GM19328 (cell line): ENCODE measurements at regions not wholly inside any gene's neighbourhood (a gene's known extent, or its start where the extent isn't known, plus 50 kb on each side); places are given as distances from the start of the nearest gene placed in this dataset.

Experiments
- ATAC-seq: cut with Tn5 transposase; IDR thresholded peaks from one replicate; pipeline ENCODE4 v1.9.1; 2021; ENCODE audit warnings: mild to moderate bottlenecking, moderate library complexity; ENCODE audit not compliant: unreplicated experiment

DNA sequence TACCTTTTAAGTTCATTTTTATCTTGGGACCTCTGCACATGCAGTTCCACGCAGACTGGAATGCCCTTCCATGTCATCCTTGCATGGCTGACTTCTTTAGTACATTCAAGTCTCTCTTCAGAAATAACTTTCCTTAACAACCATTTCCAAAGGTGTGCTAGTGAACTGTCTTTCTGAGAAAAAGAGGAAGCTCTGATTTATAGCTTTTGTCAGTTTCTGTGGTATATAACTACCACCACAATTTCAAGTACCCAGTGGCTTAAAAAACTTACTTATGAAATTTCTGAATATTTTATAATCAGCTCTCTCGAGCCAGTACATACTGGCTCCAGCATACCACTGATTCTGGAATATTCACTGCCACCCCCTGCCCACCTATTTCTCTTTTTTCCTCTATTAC, 1613.8 kb downstream of the MAT2B start:
- no peak for ATAC-seq

DNA sequence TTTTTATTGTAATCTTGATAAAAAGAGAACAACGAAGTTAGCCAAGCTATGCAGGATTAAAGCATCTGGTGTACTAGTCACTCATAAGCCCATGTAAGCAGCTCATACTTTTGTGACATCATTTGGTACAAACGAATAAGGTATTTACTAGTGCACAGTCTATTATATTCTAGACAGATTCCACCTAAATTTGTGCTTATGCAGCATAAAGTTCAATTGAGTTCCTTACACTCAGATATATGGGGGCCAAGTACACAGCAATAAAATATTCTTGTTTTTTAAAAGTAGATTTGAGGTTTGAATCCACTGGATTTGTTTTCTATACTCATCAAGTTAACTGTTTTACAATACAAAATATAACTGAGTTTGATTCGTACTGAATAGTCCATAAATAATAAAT, 1621.2 kb downstream of the MAT2B start:
- no peak for ATAC-seq

- no peak for ATAC-seq
These were observed 1622.5 kb downstream of the MAT2B start for GRCh38 chr5:165127941-165128340.

DNA sequence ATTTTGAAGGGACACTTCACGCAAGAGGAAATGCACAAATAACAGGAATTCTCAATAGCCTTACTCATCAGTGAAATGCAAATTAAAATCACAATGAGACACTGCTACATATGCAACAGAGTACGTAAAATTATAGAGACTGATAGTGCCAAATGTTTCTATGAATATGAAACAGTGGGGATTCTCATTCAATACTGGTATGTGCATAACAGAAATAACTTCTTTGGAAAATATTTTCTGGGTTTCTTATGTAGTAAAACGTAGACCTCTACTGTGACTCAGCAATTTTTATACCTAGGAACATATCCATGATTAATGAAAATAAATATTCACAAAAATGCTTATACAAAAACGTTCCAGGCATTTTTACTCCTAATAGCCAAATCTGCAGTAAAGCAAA, 1625.2 kb downstream of the MAT2B start:
- ATAC-seq = no peak

- no peak for ATAC-seq
These were observed 1628.7 kb downstream of the MAT2B start for GRCh38 chr5:165134155-165134554.

DNA sequence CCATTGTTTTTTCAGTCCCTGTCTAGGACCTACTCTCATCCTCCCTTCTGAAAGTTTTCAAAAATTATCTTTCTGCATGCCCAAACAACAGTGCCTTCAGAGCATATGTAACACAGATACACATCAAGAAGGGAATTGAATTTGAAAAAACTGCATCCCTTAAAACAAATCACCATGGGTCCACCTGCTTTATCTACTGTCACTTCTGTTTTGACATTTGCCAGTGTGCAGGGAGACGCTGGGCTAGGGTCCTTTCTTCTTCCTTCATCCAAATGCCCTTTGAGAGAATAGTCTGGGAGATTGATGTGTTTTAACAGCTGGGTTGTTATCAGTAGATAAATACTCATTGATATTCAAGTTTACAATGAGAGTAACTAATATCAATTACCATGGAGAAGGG, 1630.1 kb downstream of the MAT2B start:
- ATAC-seq = no peak

- no peak for ATAC-seq
These were observed 1632.3 kb downstream of the MAT2B start for GRCh38 chr5:165137701-165138100.

- no peak for ATAC-seq
These were observed 1632.8 kb downstream of the MAT2B start for GRCh38 chr5:165138236-165138635.

DNA sequence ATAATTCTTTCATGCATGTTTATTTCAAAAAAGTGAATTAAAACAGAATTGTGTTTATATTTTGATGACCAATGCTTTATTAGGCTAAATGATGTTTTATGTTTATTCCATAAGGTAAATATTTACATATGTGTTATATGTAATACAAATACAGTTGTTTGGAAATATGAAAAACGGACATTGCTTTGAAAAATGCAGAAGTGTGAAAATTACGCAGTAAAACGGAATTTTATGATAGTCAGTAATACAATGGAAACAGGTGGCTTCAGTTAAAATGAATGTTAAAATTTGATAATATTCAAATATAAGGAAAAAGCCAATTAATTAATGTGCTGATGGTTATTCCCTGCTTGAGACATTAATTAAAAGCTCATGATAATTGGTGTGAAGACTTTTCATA, 1633.8 kb downstream of the MAT2B start:
- no peak for ATAC-seq

DNA sequence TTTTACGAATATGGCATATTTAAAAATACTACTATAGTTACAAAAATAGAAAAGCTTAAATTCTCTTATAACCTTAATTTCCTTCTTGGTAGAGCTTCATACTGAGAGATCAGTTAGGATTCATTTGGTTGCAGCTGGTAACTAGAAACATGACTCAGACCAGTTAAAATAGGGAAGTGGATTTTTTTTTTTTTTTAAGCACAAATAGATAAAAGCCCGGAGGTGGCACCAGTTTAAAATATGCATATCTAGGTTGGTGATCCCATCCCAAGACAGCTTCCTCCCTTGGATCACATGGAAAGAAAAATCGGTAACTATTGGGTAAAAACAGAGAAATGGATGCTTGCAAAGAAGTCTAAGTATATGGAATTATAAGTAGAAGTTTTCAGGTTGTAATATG, 1634.3 kb downstream of the MAT2B start:
- ATAC-seq = no peak

DNA sequence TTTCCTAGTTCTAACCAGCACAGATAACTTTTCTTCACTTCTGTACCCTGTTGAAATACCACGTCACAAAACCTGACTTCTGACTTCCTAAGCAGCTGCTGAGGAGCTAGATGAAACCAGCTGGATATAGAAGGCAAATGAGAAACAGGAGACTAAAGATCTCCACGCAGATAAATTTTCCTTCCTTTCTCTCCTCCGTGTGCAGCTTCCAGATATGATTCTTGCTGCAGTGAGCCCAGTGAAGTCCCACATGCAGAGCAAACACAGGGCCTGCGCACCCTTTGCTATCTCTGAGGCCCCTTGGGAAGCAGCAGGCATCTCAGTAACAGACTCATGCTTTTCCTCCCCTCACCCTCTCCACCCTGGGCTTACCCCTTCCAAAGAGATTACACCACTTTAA, 1638.3 kb downstream of the MAT2B start:
- ATAC-seq = no peak

DNA sequence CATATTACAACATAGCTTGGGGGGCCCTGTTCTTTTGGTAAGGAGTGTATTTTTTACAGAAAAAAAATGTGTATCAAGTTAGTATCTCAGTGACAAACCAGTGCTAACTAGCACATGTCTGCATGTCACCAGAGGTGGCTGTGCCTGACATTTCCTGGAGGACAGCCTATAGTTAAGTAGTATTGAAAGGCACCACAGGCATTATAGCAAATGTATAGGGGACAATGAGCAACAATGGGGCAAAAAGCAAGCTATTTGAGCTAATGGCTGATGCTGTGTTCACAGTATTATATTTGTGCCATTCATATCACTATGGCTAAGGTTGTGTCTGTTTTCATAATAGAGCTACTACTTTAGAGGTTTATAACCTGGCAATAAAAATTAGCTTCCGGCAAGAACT, 1644.0 kb downstream of the MAT2B start:
- no peak for ATAC-seq

DNA sequence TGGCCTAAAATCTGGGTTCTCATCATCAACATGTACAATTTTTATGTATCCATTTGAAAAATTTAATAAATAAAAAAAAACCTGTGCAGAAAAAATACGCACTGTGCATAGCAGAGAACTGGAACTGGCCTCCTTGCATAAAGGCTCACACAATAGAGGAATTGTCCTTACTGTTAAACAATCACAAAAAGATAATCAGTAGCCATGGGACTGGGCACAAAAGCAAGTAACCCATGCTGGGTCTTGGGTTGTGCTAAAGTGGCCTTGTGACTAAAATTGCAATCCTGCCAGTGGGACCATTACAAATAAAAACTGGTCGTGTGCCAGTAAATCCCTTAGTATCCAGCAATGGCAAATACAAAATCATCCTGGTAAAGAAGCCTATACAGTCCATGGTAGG, 1646.6 kb downstream of the MAT2B start:
- no peak for ATAC-seq

GRCh38 chr5:165157219-165157618, 1651.8 kb downstream of the MAT2B start:
- ATAC-seq = no peak

DNA sequence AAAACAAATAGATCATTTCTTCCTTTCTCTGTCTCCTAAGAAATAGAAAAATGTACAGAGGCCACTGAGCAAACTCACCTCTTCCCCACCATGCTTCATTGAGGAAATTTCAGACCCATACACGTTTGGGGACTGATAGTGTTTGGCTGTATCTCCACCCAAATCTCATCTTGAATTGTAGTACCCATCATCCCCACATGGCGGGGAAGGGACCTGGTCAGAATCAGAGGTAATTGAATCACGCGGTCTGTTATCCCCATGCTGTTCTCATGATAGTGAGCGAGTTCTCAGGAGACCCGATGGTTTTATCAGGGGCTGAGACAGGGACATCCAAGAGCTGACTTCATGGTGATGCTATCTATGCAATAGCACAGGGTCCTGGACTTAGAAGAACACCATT, 1655.8 kb downstream of the MAT2B start:
- no peak for ATAC-seq

- ATAC-seq = no peak
These were observed 1658.4 kb downstream of the MAT2B start for GRCh38 chr5:165163861-165164260.

- ATAC-seq = no peak
These were observed 1668.2 kb downstream of the MAT2B start for GRCh38 chr5:165173651-165174050.

DNA sequence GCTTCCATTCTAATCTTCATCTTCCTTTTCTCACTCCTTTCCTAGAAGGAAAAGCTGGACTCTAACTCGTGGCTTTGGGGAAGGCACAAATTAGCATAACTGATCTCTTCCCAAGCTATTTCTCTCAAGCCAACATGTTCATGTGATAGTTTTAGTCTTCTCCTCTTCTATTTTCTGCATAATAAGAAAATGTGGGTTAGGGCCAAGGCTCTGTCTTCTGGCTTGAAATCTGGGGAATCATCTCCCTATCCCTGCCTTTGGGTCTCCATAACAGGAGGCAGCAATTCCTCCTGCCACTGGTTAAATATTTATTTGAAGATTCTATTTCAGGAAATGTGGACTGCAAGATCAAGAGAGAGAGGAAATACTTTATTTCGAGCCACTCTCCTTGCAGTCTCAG, 1669.6 kb downstream of the MAT2B start:
- ATAC-seq = no peak

- ATAC-seq = no peak
These were observed 1678.8 kb downstream of the MAT2B start for GRCh38 chr5:165184183-165184582.

DNA sequence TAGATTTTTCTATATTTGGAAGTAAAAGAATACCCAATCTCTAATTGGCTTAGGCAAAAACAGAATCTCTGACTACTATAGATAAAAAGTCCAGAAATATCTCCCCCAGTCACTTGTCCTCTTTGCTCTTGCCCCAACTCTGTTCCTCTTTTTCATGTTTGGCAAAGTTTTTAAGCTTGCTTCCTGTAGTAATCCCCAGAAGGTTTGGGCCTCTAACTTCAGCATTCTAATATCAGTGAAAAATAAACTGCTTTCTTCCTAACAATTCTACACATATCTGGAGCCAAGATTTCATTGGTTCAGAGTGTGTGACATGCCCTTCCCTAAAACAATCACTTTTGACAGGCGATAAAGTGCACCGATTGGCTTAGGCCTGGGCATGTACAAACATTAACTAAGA, 1680.3 kb downstream of the MAT2B start:
- ATAC-seq = no peak

GRCh38 chr5:165187815-165188214, 1682.4 kb downstream of the MAT2B start:
- ATAC-seq = no peak

DNA sequence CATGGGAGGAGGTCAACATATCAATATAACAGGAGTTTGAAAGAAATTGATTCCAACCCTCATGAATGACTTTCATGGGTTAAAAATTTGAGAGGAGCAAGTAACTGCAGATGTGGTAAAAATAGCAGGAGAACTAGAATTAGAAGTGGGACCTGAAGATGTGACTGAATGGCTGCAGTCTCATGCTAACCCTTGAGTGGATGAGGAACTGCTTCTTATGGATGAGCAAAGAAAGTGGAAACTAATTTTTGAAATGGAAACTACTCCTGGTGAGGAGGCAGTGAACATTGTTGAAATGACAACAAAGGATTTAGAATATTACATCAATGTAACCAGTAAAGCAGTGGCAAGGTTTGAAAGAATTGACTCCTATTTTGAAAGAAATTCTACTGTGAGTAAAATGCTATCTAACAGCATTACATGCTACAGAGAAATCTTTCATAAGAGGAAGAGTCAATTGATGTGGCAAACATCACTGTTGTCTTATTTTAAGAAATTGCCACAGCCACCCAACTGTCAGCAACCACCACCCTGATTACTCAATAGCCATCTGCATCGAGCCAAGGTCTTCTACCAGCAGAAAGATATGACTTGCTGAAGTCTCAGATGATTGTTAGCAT, 1683.2 kb downstream of the MAT2B start:
- no peak for ATAC-seq

DNA sequence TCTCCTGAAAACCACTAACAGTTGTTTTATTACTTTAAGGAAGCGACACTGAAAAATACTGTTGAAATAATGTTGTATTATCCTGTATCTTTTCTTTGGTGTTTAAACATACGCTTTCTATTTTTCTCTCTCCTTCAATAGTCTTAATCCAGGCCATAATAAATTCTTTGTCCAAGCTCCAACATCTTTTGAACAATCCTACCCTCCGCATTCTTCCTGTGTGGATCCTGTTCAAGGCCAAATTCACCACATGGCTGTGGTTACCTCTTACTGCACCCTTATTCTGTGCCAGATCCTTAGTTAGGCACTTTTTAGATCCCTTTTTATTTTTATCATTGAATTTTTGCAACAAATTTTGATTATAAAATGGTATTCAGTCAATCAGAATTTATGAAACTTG, 1691.5 kb downstream of the MAT2B start:
- no peak for ATAC-seq

- no peak for ATAC-seq
These were observed 1696.0 kb downstream of the MAT2B start for GRCh38 chr5:165201369-165201768.
